Coronary artery (tissue), 2 donors: ENCODE measurements at regions not wholly inside any gene's neighbourhood (a gene's known extent, or its start where the extent isn't known, plus 50 kb on each side); places are given as distances from the start of the nearest gene placed in this dataset.

ENCODE experiments used
- DNase-seq: peaks from one replicate; pipeline ENCODE4 v3.0.0-alpha.2; 2017; ENCODE audit warnings: low spot score
- H3K27ac ChIP-seq, 2 donors: fragments of 200-600 bp; sonication (generic); one replicate each; pipeline ENCODE4 v1.5.1; 2016 to 2019
- H3K4me3 ChIP-seq: fragments of 200-600 bp; sonication (generic); 2 replicates; pipeline ENCODE4 v1.5.1; 2016; ENCODE audit warnings: mild to moderate bottlenecking, moderate library complexity
- TF ChIP-seq, protein P1 (sequence below): fragments of 200-600 bp; sonication (generic); IDR thresholded peaks from one replicate; pipeline ENCODE4 v1.5.1; 2019; ENCODE audit warnings: antibody characterized with exemption

DNA sequence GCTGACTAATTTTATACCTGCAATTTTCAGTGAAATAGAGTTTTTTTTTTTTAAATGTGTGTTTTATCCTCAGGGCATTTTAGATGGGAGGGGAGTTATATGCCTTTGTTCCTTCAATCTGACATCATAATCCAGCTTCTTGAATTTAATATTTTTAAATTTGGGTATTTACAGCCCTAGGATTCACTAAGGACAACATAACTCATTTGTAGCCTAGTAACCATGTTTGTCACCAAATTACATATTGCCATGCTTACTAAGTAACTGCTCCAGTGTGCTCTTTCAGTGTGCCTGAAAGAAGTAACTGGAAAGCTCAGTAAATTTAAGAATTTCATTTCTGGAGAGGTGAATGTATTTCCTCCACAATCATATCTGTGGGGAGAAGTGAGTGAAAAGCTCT, 56.8 kb upstream of the DGKB start:
- TF ChIP-seq, protein P1, sequence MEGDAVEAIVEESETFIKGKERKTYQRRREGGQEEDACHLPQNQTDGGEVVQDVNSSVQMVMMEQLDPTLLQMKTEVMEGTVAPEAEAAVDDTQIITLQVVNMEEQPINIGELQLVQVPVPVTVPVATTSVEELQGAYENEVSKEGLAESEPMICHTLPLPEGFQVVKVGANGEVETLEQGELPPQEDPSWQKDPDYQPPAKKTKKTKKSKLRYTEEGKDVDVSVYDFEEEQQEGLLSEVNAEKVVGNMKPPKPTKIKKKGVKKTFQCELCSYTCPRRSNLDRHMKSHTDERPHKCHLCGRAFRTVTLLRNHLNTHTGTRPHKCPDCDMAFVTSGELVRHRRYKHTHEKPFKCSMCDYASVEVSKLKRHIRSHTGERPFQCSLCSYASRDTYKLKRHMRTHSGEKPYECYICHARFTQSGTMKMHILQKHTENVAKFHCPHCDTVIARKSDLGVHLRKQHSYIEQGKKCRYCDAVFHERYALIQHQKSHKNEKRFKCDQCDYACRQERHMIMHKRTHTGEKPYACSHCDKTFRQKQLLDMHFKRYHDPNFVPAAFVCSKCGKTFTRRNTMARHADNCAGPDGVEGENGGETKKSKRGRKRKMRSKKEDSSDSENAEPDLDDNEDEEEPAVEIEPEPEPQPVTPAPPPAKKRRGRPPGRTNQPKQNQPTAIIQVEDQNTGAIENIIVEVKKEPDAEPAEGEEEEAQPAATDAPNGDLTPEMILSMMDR, result no peak
- Histone ChIP-seq H3K4me3 (no peak overlapping the region), H3K27ac (no peak overlapping the region)
- no peak for DNase-seq

DNA sequence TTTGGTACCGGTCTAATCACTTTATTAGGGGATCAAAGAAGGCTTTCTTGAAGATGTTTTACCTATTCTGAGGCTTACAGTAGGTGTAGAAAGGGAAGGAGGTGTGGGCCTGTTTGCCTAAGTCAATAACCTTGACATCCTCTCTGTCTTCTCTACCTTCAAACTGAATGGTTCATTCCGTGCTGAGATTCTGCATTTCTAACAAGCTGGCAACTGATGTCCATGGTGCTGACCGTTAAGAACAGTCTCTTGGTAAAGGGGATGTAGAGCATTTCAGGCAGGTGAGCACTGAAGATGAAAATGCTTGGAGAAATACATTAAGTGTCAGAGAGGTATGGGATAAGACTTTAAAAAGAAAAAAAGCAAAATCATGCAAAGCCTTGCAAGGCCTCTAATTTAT, 51.5 kb upstream of the DGKB start:
- H3K4me3 ChIP-seq, result no peak overlapping the region
- no peak overlapping the region for H3K27ac ChIP-seq
- TF ChIP-seq, protein P1, result no peak
- no peak for DNase-seq
